ENCODE measurements at regions not wholly inside any gene's neighbourhood (a gene's known extent, or its start where the extent isn't known, plus 50 kb on each side); places are given as distances from the start of the nearest gene placed in this dataset.
"Not testable (repeated sequence)": the region's sequence is repeated elsewhere in the genome, so short reads cannot be mapped to it uniquely, and the experiment has no call there.

DNA sequence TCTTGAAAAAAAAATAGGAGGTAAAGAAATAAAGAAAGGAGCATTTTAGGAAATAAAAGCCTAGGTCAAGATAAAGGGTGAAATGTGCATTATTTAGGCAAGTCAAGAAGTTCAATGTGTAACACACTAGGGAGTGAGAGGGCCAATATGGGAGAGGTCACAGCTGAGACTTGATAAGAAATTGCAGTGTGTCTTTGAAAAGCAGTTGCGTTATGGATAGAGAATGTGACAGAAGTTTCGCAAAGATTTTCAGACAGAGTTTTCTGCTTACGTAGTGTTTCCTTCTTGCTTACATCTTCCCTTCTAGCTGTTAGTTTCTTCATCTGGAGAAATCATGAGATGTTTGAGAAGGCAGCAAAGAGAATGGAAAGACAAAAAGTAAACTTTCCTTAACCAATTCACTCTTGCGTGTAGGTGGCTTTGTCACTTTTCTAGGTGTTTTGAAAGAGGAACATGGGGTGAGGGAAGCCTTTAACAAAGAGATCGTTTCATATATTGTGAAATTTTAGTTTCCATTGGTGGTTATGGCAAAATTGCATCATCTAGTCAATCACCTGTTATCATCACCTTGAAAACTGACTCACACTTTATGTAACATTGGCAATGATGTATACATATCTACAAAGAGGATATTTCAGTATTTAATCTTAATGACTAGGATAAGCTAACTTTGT lies 975.5 kb downstream of the OLFM4 start:
- no peak for DNase-seq (ENCODE audit: low spot score)
- intact Hi-C loops (cut with DNase I): no loop called here

DNA sequence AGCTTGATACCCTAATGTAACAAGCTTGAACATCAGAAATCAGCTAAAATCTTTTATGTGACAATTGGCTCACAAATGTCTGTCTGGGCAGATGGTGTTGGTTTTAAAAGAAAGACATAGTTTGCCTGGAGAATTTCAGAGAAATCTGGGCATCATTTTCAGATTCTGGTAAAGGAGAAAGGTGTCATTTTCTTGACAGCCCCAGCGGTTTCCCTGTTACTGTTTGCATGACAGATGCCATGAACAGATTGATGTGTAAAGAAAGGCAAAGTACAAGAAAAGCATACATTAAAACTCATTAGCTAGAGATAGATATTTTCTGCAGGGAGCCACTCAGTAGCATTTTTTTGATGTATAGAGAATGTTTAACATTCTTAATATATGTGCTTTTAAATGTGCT lies 987.9 kb downstream of the OLFM4 start:
- no peak for DNase-seq (ENCODE audit: low spot score)
- intact Hi-C loops (cut with DNase I): no loop called here

DNA sequence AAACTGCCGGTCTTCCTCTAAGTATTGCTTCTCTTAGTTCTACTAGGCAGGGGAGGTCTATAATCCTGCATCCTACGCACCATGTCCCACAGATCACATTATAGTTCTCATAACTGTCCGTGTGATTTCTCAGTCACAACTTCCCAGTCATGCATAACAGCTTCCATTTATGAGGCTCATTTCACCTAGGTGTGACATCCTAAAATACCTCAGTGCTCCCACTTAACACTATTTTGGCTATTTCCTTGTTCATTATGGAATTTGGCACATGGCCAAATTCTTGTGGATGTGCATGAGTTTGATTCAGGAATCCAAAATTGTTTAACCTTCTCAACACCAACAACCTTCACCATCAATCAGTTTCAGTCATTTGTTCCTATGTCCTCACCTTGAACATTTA lies 989.9 kb downstream of the OLFM4 start:
- intact Hi-C loops (cut with DNase I): no loop called here
- no peak for DNase-seq (ENCODE audit: low spot score)

DNA sequence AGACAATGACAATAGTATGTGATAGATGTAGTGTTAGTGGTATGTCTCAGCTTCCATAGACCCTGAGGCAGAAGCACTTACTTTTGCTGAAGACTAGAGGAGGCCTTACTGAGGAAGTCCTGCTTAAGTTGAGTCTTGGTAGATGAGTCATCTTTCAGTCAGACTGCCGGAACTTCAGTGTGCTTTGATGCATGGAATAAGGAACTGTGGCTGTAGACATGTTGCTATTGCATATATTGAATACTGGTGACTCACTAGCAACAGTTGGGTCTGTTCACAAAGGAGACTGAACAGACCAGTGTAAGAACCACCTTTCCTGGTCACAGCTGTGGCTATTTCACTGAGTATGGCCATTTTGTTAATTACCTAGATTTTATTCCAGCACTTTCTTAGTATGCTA lies 1000.6 kb downstream of the OLFM4 start:
- intact Hi-C loops (cut with DNase I): no loop called here
- DNase-seq (ENCODE audit: low spot score): no peak

DNA sequence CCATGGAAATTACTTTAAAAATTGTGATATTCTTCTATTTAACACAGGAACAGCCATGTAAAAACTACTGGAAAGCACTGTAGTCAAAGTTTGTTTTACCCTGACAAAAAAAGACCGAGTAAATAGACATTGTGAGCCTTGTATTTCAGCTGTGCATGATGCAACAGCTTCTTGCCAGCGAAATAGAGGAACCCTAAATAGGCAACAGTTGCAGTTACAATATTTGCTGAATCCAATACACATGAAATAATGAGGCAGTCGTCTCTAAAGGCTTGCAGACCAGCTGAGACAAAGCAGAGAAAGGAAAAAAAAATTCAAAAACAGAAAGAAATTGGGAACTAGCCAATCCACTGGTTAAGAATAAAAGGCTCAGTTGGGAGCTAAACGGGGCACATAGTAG lies 1001.1 kb downstream of the OLFM4 start:
- DNase-seq (ENCODE audit: low spot score): no peak
- intact Hi-C loops (cut with DNase I): no loop called here

DNA sequence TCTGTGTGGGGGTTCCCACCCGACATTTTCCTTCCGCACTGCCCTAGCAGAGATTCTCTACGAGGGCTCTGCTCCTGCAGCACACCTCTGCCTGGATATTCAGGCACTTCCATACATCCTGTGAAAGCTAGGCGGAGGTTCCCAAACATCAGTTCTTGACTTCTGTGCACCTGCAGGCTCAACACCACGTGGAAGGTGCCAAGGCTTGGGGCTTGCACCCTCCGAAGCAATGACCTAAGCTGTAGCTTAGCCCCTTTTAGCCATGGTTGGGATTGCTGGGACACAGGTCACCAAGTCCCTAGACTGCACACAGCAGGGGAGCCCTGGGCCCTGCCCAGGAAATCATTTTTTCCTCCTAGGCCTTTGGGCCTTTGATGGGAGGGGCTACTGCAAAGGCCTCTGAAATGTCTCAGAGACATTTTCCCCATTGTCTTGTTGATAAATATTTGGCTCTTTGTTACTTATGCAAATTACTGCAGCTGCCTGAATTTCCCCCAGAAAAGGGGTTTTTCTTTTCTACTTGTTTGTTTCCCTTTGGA lies 1004.8 kb downstream of the OLFM4 start:
- no peak for DNase-seq (ENCODE audit: low spot score)
- intact Hi-C loops (cut with DNase I): no loop called here

DNA sequence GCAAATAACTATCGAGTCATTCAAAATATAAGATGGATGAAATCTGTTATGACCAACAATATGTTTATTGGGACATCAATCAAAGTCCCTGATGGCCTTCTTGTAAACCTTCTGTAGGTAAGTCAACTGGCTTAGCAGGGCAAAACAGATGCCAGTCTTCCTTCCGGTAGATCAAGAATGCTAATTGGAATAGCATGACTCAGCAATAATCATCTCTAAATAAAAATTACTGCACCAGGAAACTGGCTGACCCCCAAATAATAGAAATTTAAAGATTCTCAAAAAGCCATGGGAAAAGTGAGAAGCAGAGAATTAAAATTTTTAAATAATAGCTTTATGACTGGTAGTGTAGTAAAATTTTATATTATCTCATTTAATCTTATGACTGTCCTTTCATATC lies 1005.4 kb downstream of the OLFM4 start:
- intact Hi-C loops (cut with DNase I): no loop called here
- no peak for DNase-seq (ENCODE audit: low spot score)

DNA sequence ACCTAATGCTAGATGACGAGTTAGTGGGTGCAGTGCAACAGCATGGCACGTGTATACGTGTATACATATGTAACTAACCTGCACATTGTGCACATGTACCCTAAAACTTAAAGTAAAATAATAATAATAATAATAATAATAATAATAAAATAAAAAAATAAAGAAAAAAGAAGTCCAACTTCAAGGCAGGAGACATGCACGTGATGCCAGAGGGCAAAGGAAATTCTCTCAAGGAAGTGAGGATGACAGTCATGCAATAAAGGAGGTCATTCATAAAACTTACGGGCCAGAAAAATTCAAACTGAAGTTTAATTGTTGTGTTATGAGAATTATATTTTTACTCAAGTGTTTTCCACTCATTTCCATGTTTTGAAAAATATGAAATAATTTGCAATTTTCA lies 1028.8 kb downstream of the OLFM4 start:
- intact Hi-C loops (cut with DNase I): not testable (repeated sequence)

DNA sequence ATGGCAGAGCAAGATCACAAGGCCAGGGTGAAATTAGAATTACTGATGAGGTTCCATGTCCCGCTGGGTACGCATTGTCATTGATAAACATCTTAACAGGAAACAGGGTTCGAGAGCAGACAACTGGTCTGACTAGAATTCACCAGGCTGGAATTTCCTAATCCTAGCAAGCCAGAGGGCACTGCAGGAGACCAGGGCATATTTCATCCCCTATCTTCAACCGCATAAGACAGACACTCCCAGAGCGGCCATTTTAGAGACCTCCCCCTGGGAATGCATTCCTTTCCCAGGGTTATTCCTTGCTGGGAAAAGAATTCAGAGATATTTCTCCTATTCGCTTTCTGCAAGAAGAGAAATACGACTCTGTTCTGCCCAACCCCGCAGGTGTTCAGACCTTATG lies 1041.3 kb downstream of the OLFM4 start:
- intact Hi-C loops (cut with DNase I); DNase-seq (ENCODE audit: low spot score): not testable (repeated sequence)

More for the DNA sequence above, 1028.8 kb downstream of the OLFM4 start:
- DNase-seq (ENCODE audit: low spot score): not testable (repeated sequence)

DNA sequence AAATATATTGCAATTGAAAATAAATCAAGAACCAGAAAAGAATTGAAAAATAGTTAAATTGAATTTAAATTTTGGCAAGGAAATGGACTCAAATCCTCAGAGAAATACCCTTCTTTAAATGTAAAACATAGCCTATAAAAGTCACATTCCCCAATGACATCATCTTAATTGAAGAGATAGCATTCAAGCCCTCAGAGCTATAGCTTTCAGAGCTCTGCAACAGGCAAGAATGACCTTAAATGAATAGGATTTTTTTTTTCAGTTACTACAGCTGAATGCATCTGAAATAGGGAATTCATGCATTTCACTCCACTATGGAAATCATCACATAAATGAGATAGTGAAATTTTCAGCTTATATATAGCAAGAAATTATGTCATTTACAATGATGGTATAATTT lies 1049.0 kb downstream of the OLFM4 start:
- no peak for DNase-seq (ENCODE audit: low spot score)
- intact Hi-C loops (cut with DNase I): no loop called here

DNA sequence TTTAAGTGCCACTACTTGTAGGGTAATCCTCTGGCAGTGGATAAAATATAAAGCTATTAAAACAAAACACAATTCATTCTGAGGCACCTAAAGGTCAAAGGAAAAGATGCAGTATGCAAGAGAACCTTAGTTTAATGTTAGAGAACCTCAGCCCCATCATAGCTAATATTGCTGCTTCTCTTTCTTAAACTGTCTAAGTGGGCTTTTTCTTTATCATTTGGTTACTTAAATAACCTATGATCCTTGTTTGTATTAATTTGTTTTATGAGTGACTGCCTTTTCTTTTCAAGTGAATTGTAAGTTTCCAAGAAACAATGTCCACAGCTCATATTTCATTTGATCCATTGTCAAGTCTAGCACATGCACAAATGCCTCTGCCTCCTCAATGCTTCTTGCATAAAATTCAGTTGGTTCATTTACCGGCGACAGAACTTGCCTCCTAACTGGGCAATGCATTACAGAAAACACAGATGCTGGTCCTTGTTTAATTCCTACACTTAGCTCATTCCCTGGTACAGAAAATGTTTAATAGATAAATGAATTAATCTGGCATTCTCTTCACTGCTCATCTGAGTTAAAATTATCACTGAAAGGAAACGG lies 1049.8 kb downstream of the OLFM4 start:
- DNase-seq (ENCODE audit: low spot score): no peak
- intact Hi-C loops (cut with DNase I): no loop called here

DNA sequence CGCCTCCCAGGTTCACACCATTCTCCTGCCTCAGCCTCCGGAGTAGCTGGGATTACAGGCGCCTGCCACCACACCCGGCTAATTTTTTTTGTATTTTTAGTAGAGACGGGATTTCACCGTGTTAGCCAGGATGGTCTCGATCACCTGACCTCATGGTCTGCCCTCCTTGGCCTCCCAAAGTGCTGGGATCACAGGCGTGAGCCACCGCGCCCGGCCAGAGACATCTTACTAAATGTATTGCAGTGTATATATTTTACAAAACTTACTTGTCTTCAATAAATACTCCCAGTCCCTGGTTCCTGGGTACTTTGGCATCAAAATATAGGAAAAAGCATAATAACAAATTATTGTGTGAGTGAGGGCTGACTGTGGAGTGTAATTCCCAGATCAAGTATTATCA lies 1053.7 kb downstream of the OLFM4 start:
- intact Hi-C loops (cut with DNase I); DNase-seq (ENCODE audit: low spot score): not testable (repeated sequence)

DNA sequence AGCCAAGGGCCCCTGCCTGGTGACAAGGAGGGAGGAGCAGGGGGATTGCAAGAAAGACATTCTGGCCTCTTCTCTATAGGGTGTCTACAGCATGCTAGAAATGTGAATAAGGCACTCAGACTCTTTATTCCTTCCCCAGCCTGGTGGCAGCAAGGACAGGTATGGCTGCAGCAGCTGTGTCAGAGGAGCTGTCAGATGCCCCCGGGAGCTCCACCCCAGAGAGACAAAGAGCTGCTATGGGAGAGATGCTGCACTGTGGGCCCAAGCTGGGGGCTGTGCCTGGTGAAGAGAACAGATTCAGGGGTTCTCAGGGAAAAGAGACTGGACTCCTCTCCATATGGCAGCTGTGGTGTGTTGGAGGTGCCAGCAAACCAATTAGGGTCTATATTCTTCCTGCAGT lies 1063.3 kb downstream of the OLFM4 start:
- no peak for DNase-seq (ENCODE audit: low spot score)
- intact Hi-C loops (cut with DNase I): no loop called here

DNA sequence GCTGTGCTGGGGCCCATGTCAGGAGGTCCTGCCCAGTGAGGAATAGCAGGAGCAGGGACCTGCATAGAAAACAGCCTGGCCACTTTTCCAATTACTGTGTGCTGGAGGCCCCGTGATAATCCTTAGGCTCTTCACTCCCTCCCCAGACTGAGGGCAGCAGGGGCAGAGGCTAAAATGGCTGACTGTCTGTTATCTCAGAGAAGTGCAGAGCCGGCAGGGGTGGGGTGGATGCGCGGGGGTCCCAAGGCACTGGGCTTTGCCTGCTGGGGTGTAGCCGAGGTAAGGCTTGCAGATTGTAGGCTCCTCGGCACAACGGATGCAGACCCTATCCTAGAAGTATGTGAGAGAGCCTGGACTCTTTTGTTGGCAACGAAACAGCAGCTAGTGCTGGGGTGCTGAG lies 1064.1 kb downstream of the OLFM4 start:
- DNase-seq (ENCODE audit: low spot score): no peak
- intact Hi-C loops (cut with DNase I): no loop called here

DNA sequence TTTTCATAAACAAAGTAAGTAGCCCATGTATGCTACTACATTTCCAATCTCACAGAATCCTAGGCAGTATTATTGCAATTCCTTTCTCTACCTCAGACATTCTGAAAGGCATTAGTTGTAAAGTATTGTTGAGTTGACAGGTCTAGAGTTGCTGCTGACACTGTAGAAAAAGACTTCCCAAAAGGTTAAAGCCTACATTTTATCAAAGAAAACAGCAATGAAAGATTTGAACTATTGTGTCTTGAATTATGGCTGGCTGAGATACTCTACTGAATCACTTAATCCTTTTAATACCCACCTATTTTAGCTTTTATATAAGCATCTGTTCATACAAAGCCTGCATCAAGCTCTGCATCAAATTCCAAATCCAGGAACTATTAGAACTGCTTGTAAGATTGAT lies 1082.0 kb downstream of the OLFM4 start:
- intact Hi-C loops (cut with DNase I): no loop called here

DNA sequence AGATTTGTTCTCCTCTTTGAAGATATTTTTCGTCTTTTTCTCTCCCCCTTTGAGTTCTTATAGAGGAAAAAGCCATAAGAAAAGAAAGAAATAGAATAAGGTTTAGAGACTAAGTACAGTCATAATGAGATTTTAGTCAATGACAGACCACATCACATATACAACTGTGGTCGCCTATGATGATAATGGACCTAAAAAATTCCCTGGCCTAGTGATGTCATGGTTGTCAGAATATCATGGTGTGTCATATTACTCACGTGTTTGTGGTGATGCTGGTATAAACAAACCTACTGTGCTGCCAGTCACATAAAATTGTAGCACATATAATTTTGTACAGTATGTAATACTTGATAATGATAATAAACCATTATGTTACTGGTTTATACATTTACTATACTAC lies 1096.1 kb downstream of the OLFM4 start:
- no peak for DNase-seq (ENCODE audit: low spot score)
- intact Hi-C loops (cut with DNase I): no loop called here

More for the DNA sequence above, 1082.0 kb downstream of the OLFM4 start:
- no peak for DNase-seq (ENCODE audit: low spot score)

DNA sequence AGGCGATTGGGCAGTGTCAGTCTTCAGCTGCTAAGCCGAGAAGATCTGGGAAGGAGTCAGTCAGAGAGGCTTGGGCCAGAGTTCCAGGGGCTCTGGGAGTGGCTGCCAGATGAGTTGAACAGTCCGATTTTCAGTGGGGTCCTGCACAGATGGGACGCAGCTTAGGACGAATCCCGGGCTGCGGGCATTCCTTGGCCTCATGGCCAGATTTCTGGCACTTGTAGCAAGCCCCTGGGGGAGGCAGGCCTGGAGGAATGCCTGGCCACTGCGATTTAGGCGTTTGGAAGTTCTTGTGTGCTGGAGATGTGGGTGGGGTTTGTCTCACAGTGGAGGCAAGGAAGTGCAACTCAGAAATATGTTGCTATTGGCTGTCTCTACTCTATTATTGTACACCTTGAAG lies 1102.3 kb downstream of the OLFM4 start:
- DNase-seq (ENCODE audit: low spot score); intact Hi-C loops (cut with DNase I): not testable (repeated sequence)

DNA sequence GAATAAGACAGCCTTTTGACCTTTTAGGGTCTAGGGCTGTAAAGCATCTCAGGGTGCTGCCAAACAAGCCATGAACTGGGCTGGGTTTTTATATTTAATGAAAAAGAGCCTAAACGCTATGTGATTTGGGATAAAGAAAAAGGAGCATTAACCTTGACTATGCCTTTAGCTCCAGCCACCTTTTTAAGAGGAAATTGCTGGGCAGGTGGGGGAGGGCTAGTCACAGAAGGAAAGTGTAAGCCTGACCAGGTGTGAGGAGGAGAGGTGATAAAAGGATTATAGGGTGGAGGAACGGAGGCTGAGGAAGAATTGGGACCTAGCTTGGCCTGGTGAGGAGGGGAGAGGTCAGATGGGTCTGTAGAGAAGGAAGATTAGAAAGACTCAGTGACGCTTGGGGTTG lies 1102.8 kb downstream of the OLFM4 start:
- DNase-seq (ENCODE audit: low spot score); intact Hi-C loops (cut with DNase I): not testable (repeated sequence)

DNA sequence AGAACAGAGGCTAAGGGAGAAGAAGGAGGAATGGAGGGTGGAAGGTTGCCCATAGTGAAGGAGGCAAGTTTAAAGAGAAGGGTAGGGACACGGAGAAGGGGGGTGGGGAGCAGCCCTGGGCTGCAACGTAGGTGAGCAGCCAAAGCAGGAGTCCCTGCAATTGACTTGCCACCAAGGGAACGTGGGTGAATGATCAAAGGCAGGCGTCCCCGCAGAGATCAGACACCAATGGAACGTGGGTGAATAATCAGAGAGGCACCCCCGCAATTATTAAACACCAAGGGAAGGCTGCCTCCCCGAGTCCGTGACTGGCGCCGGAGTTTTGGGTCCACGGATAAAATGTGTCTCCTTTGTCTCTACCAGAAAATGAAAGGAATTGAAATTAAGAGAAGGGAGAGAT lies 1103.5 kb downstream of the OLFM4 start:
- intact Hi-C loops (cut with DNase I); DNase-seq (ENCODE audit: low spot score): not testable (repeated sequence)

DNA sequence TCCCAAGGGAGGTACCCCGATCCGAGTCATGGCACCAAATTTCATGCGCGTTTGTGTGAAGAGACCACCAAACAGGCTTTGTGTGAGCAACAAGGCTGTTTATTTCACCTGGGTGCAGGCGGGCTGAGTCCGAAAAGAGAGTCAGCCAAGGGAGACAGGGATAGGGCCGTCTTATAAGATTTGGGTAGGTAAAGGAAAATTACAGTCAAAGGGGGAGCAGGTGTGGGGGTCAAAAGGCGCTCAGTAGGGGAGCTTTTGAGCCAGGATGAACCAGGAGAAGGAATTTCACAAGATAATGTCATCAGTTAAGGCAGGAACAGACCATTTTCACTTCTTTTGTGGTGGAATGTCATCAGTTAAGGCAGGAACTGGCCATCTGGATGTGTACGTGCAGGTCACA lies 1104.1 kb downstream of the OLFM4 start:
- intact Hi-C loops (cut with DNase I); DNase-seq (ENCODE audit: low spot score): not testable (repeated sequence)

DNA sequence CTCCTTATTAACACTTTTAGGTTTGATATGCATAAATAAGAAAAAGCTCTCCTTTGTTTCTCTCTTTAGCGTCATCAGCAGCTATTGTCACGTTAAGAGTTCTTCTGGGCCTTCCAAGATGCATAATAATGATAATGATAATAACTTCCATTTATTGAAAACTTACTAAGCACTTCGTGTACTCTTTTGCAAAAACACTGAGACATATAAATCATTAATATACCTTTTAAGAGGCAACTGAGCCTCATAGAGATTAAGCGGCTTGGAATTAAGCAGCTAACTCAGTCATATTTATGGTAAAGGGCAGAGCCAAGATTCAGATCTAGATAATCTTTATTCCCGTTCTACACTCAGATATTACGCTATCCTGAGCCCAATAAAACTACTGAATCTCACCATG lies 1105.1 kb downstream of the OLFM4 start:
- intact Hi-C loops (cut with DNase I): no loop called here
- no peak for DNase-seq (ENCODE audit: low spot score)

Data from posterior vena cava (tissue), 2 donors.